GM12873 (cell line): ENCODE measurements at regions not wholly inside any gene's neighbourhood (a gene's known extent, or its start where the extent isn't known, plus 50 kb on each side); places are given as distances from the start of the nearest gene placed in this dataset.

Experiments used
- TF ChIP-seq, protein P1 (sequence below): IDR thresholded peaks from 2 replicates; pipeline ENCODE4 v1.5.1; 2012; ENCODE audit warnings: low read depth, mild to moderate bottlenecking, moderate library complexity, low read length, control low read depth; ENCODE audit not compliant: insufficient read depth; ENCODE audit errors: missing control alignments

DNA sequence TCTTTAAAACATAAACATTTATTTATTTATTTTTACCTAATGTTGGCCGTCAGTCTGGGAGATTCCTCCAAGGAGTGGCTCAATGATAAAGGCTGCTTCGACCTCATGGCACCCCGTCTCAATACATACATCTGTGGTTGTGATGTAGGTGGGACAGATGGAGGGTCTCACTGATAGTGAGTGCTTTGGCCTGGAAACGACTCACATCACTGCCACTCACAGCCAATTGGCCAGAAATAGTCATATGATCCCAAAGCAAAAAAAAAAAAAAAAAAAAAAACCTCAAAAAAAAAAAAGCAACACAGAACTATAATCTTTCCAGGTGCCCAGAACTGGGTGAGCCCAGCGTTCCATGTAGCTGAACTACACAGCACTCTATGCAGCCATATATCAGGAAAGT, 125.4 kb downstream of the PSAT1 start:
- TF ChIP-seq, protein P1, sequence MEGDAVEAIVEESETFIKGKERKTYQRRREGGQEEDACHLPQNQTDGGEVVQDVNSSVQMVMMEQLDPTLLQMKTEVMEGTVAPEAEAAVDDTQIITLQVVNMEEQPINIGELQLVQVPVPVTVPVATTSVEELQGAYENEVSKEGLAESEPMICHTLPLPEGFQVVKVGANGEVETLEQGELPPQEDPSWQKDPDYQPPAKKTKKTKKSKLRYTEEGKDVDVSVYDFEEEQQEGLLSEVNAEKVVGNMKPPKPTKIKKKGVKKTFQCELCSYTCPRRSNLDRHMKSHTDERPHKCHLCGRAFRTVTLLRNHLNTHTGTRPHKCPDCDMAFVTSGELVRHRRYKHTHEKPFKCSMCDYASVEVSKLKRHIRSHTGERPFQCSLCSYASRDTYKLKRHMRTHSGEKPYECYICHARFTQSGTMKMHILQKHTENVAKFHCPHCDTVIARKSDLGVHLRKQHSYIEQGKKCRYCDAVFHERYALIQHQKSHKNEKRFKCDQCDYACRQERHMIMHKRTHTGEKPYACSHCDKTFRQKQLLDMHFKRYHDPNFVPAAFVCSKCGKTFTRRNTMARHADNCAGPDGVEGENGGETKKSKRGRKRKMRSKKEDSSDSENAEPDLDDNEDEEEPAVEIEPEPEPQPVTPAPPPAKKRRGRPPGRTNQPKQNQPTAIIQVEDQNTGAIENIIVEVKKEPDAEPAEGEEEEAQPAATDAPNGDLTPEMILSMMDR, result no peak

DNA sequence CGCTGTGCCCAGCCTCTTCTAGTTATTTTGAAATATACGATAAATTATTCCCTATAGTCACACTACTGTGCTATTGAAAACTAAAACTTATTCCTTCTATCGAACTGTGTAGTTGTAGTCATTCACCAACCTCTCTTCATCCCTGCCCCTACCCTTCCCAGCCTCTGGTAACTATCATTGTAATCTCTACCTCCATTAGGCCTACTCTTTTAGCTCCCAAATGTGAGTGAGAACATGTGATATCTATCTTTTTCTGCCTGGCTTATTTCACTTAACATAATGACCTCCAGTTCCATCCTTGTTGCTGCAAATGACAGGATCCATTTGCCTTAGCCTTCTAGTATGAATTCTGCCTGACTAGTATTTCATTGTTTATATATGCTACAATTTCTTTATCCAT, 127.4 kb downstream of the PSAT1 start:
- TF ChIP-seq, protein P1, result no peak

DNA sequence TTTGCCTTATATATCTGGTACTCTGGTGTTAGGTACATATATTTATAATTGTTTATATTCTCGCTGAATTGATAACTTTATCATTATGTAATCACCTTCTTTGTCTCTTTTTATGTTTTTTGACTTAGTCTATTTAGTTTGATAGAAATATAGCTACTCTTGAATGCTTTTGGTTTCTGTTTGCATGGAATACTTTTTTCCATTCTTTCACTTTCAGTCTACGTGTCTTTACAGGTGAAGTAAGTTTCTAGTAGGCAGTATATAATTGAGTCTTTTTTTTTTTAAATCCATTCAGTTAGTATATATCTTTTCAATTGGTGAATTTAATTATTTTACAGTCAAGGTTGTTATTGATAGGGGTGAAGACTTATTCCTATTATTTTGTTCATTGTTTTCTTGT, 131.7 kb downstream of the PSAT1 start:
- TF ChIP-seq, protein P1, result no peak

DNA sequence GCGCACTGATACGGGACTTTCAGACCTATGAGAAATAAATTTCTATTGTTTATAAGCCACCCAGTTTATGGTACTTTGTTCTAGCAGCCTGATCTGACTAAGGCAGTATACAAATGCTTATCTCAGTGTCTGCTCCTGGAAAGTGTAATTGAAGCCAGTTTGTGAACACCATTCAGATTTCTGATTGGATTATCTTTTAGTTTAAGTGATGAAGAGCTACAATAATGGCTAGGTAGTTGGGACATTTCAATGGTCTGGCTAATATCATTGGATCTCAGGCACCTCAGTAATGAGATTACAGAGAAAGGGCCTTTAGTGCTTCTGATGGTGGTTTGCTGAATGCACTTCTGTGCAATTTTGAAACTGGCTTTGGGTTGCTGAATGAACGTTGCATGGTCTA, 133.5 kb downstream of the PSAT1 start:
- TF ChIP-seq, protein P1, result no peak

DNA sequence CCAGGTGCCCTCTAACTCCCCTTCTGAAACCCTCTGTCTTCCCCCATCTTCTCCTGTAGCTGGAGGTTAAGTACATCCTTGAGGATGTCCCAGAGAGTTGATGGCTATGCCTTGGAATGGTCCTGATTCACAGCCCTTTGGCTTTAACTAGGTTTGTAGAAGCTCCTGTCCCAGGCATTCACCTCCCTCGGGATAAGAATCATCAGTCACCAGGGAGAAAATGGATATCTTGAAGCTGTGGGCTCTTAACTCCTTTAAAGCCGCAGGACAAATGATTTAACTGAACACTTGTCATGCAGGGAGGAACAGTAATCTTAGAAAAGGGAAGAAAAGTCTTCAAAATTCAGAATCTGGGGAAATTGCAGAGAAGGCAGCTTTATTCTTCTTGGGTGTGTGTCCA, 139.9 kb downstream of the PSAT1 start:
- TF ChIP-seq, protein P1, result no peak

DNA sequence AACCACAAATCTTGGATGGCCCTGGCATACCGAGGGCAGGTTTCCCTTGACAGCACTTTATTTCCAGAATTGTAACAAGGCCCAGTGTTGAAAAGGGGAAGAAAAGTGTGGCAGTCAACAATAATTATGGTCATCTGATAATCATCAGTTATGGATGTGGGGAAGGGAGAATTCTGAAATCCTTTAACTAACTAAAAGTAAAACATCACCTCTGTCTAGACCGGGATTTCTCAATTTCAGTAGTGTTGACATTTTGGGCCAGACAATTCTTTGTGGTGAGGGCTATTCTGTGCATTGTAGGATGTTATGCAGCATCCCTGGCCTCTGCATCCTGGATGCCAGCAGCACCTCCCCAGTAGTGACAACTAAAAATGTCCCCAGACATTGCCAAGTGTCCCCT, 140.4 kb downstream of the PSAT1 start:
- TF ChIP-seq, protein P1, result no peak

DNA sequence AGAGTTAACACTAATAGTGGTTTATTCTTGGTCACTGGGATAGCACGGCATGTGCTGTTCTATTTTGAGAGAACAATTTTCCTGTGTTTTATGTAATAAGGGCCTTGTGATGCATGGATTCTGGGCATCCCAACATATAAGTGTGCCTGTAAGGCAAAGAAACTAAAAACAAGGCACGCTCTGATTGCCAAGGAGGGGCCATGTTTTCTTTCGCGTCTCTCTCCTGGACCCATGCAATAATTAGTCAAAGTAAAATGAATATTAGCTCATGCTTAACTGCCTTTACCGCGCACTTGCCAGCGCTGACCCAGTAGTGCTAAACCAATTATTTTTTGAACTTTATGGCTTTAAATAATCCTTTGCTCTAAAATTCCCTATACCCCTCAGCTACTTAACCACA, 140.9 kb downstream of the PSAT1 start:
- TF ChIP-seq, protein P1, result no peak
